Renal cortical epithelial cell (primary cell): ENCODE measurements at regions not wholly inside any gene's neighbourhood (a gene's known extent, or its start where the extent isn't known, plus 50 kb on each side); places are given as distances from the start of the nearest gene placed in this dataset.
"Not testable (repeated sequence)": the region's sequence is repeated elsewhere in the genome, so short reads cannot be mapped to it uniquely, and the experiment has no call there.

Experiments used
- DNase-seq: peaks from one replicate; pipeline ENCODE4 v3.0.0-alpha.2; 2011; ENCODE audit warnings: low read depth

- DNase-seq, result no peak
Observed at GRCh38 chr21:34219334-34220060, 144.3 kb upstream of the KCNE2 start.

DNA sequence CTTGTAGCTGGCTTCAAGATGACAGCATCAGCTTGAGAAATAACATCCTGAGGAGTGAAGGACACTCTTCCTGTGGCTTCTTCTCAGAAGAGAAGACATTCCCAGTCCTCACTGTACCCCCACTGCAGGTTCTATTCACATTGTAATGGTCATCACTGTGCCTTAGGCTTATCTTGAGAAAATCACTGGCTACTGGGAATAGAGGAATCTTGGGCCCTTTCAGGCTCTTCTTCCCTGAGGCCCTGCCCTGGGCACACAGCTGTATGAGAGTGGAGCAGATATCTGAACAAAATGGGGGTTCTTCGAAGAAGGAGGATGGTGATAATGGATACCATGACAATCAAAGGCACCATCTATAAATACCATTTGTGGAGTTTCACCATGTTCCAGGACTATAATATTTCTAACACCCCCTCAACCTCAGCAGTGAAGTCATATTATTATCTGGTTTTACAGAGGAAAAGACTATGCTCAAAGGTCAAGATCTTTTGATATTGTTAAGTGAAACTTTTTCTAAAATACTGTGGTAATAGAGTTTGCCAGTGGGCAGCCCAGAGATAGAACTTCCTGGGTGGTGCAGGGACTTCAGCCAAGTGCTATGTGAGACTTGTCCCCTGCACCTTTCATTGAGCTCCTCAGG, 143.1 kb upstream of the KCNE2 start:
- DNase-seq, result no peak

GRCh38 chr21:34221331-34222030, 142.3 kb upstream of the KCNE2 start:
- DNase-seq, result no peak

DNA sequence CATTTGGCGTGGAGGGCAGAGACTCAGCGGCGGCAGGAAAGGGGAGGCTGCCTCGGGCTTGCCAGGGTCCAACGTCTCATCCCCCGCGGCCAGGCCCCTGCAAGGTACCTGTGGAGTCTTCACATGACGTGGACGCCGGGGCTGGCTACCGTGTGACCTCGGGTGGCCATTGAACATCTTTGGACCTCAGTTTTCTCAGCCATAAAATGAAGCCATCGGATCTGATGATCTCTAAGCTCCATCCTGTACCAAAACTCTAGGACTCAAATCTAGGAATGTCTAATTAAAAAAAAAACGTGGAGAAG, 141.8 kb upstream of the KCNE2 start:
- no peak for DNase-seq

DNA sequence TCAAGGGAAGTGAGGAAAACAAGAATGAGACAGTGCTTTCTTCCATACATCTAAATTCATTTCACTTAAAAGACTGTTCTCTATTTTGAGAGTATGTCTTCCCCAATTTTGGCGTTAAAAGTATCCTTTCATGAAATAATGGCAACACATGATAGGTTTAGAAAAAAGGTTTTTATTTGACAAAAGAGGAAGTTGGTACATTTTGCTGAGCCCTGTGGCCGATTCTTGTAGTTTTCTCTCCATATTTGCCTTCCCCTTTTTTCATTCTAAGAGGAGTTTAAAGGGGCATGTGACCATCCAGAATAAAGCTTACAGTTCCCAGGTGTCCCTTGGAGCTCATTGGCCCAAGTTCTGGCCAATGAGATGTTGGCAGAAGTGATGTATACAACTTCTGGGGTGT, 140.4 kb upstream of the KCNE2 start:
- DNase-seq, result no peak

DNA sequence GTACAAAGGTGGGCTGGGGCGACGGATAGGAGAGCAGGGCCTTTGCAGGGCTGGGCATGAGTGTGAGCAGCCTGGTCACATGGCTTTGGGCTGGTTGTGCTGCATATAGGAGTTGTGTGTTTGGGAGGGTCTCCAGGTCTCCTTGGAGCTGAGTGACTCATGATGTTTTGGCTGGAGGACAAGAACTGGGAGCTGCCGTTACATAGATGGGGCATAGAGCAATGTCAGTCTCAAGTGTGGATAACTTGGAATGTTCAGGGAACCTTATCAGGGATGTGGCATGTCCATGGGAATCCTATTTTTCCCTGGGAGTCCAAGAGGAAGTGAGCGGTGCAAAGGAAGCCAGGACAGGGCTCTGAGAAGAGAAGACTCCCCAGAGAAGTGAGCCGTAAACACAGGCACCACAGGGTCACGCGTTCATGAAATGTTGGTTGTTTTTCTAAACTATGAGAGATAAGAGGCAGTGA, 136.4 kb upstream of the KCNE2 start:
- no peak for DNase-seq

GRCh38 chr21:34228792-34229191, 135.0 kb upstream of the KCNE2 start:
- DNase-seq, result no peak

GRCh38 chr21:34229353-34229752, 134.5 kb upstream of the KCNE2 start:
- no peak for DNase-seq

DNA sequence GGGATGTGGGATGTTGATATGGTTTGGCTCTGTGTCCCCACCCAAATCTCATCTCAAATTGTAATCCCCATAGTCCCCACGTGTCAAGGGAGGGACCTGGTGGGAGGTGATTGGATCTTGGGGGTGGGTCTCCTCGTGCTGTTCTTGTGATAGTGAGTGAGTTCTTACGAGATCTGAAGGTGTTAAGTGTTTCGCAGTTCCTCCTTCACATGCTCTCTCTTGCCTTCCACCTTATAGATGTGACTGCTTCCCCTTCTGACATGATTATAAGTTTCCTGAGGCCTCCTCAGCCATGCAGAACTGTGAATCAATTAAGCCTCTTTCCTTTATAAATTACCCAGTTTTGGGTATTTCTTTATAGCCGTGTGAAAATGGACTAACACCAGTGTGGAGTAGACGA, 130.1 kb upstream of the KCNE2 start:
- not testable (repeated sequence) for DNase-seq

GRCh38 chr21:34235514-34235913, 128.3 kb upstream of the KCNE2 start:
- DNase-seq, result no peak

GRCh38 chr21:34242973-34243372, 120.8 kb upstream of the KCNE2 start:
- DNase-seq, result no peak

DNA sequence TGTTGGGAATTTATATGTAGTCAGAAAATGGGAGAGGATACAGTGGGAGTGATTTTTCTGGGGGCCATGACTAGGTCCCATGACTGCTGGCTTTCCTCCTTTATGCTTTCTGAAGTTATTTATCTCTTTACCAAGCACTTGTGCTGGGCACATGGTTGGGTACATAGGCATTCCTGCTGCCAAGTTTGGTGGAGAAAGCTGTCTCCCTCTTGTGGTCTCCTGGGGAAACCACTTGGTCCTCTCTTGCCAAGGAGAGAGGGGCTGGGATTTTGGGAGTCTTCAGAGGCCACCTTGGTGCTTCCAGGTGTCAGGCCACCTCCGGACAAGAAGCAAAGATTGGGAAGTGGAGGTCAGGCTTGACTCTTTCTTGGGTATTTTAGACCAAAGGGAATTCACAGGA, 120.2 kb upstream of the KCNE2 start:
- DNase-seq, result peak; percentile 18

DNA sequence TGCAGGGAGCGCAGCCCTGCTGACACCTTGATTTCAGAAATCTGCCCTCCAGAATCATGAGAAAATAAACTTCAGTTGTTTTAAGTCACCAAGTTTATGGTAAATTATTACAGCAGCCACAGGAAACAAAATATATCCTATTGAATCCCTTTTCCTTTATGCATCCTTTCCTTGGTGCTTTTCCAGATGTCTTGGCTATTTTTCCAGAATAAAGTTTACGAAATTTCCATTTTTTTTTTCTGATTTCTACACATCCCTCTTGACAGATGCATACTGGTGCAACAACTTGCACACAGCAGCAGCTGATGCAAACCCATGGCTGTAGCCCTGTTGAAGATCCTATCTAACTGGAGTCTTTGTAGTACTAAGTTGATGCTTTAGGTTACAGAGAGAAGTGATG, 111.1 kb upstream of the KCNE2 start:
- no peak for DNase-seq

DNA sequence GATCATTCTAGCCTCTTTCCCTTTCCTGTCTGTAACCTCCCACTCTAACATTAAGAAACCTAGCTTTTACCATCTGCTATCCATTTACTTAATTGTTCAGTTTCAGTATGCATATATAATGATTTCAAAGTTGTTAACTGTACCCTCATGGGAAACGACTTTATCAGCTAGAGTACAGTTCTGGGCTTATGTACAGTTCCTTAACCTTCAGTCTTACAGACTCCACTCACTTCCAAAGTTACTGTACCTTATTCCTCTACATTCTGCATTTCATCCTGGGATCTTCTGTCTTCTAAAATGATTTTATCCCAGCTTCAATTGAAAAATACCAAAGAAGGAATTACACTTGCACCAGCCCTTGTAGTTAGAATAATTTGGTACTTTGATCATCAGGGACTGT, 108.7 kb upstream of the KCNE2 start:
- DNase-seq, result no peak

- DNase-seq, result no peak
Observed at GRCh38 chr21:34260277-34261008, 103.4 kb upstream of the KCNE2 start.

DNA sequence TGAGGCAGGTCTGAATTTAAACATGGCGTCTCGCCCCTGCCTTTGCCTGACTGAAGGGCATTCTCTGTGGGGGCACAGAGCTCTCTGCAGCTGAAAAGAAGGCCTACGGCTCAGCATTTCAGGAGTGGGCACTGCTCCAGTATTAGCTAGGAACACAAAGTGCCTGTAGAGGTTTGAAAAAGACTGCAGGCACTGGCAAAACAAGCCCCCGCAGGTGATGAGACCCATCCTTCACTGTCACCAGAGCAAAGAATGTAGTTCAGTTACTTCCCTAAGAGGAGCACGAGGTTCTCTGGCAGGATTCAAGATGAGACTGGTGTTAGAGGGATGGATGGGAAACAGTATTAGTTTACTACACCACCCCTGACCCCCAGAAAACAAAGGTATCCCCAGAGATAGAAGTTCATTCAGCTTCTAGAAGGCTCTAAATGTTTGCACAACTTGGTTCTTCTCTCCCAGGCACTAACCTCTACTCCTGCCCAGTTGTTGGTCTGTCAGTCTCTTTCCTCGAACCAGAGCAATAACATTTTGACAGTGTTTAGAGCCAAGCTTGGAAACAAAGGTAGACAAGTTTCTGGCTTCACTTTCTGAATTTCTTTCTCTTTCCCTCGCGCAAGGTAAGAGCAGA, 101.9 kb upstream of the KCNE2 start:
- no peak for DNase-seq

- DNase-seq, result no peak
Observed at GRCh38 chr21:34262469-34262845, 101.3 kb upstream of the KCNE2 start.

GRCh38 chr21:34263629-34264028, 100.2 kb upstream of the KCNE2 start:
- no peak for DNase-seq

- DNase-seq, result no peak
Observed at GRCh38 chr21:34266351-34266750, 97.5 kb upstream of the KCNE2 start.

- no peak for DNase-seq
Observed at GRCh38 chr21:34268493-34268892, 95.3 kb upstream of the KCNE2 start.

- DNase-seq, result peak; percentile 30
Observed at GRCh38 chr21:34270411-34270810, 93.4 kb upstream of the KCNE2 start.

GRCh38 chr21:34271189-34271851, 92.5 kb upstream of the KCNE2 start:
- DNase-seq, result no peak
